ENCODE measurements at regions not wholly inside any gene's neighbourhood (a gene's known extent, or its start where the extent isn't known, plus 50 kb on each side); places are given as distances from the start of the nearest gene placed in this dataset.

DNA sequence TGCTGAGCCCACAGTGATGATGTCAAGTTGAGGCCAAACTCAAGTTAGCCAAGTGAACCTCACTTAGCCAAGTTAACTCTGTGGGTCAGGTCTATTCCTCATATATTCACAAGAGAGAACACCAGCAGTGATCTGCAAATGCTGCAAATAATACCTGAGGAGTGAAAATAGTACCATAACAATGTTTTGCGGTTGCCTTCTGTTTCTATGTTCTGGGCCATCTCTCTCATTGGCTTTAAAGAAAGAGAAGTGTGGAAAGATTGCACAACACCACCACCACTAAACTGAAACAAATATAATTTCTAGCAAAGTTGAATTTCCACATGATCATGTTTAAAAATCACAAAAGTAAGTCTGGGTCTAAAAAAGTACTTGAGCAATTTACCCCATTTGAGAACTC is 211.1 kb upstream of the GALNT5 start:
- Histone ChIP-seq H3K4me2 (ENCODE audit: low read length) (no peak overlapping the region), H3K36me3 (ENCODE audit: insufficient read depth, low read length) (no peaks in the 10 kb centered on the region), H3K4me3 (ENCODE audit: insufficient read depth, low read depth, low read length) (no peak overlapping the region), H3K27ac (ENCODE audit: low read depth, low read length) (no peak overlapping the region), H3K9me3 (ENCODE audit: insufficient read depth, low read depth, low read length) (no peaks in the 10 kb centered on the region), H3K27me3 (ENCODE audit: insufficient read depth, low read length) (no peaks in the 10 kb centered on the region), H3K79me2 (ENCODE audit: insufficient read depth, low read length) (no peaks in the 10 kb centered on the region), H4K20me1 (ENCODE audit: insufficient read depth, low read length) (no peaks in the 10 kb centered on the region), H2AFZ (ENCODE audit: low read depth, low read length) (no peak overlapping the region), H3K9ac (ENCODE audit: low read length) (no peak overlapping the region), H3K4me1 (ENCODE audit: insufficient read depth, low read length) (no peaks in the 10 kb centered on the region)
- H3K27ac Mint-ChIP-seq (ENCODE audit: unreplicated experiment), result no peak overlapping the region
- TF ChIP-seq, protein P1, sequence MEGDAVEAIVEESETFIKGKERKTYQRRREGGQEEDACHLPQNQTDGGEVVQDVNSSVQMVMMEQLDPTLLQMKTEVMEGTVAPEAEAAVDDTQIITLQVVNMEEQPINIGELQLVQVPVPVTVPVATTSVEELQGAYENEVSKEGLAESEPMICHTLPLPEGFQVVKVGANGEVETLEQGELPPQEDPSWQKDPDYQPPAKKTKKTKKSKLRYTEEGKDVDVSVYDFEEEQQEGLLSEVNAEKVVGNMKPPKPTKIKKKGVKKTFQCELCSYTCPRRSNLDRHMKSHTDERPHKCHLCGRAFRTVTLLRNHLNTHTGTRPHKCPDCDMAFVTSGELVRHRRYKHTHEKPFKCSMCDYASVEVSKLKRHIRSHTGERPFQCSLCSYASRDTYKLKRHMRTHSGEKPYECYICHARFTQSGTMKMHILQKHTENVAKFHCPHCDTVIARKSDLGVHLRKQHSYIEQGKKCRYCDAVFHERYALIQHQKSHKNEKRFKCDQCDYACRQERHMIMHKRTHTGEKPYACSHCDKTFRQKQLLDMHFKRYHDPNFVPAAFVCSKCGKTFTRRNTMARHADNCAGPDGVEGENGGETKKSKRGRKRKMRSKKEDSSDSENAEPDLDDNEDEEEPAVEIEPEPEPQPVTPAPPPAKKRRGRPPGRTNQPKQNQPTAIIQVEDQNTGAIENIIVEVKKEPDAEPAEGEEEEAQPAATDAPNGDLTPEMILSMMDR (IDR thresholded peaks at IDR 0.05; ENCODE audit: insufficient read depth, low read depth, low read length), result no peak
- TF ChIP-seq EZH2 (IDR thresholded peaks at IDR 0.05; ENCODE audit: insufficient read depth, low read length), result no peak
- no peak overlapping the region for H3K4me3 Mint-ChIP-seq (ENCODE audit: unreplicated experiment)
- H3K4me1 Mint-ChIP-seq (ENCODE audit: low read depth, unreplicated experiment), result no peaks in the 10 kb centered on the region
- DNase-seq (ENCODE audit: low read depth) (no peak), FAIRE-seq (peak; percentile 20)
- H3K36me3 Mint-ChIP-seq (ENCODE audit: low read depth, unreplicated experiment), result peaks cover 2% of the 10 kb centered on the region
- peaks cover 2% of the 10 kb centered on the region for H3K27me3 Mint-ChIP-seq (ENCODE audit: low read depth, unreplicated experiment)
- H3K9me3 Mint-ChIP-seq (ENCODE audit: unreplicated experiment), result no peaks in the 10 kb centered on the region

DNA sequence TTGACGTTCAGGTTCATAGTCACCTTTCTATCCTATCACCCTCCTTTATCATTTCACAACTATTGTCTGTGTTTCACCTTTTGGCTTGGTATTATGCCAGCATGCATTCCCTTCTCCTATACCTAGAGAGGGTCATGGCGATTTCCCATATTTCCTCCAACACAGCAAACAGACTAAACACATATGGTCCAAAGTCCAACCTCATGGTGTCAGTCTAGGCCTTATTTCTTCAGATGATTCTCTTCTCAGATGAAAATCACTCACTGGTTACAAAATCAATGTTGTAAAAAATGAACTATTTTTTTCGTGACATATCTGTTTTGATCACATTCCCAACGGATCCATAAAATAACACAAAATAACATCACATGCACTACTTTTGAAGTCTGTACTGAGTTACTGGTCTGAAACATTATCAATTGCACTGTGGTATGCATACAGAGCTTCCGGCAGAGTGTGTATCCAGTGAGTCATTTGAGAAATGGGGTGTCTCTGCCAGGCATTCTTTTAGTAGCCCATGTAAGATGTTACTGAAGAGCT is 204.8 kb upstream of the GALNT5 start:
- H3K27me3 Mint-ChIP-seq (ENCODE audit: low read depth, unreplicated experiment), result no peaks in the 10 kb centered on the region
- Histone ChIP-seq H3K4me1 (ENCODE audit: insufficient read depth, low read length) (peaks cover 16% of the 10 kb centered on the region), H3K4me2 (ENCODE audit: low read length) (peak overlapping the region; percentile 23), H3K27me3 (ENCODE audit: insufficient read depth, low read length) (no peaks in the 10 kb centered on the region), H3K79me2 (ENCODE audit: insufficient read depth, low read length) (no peaks in the 10 kb centered on the region), H3K9me3 (ENCODE audit: insufficient read depth, low read depth, low read length) (no peaks in the 10 kb centered on the region), H3K4me3 (ENCODE audit: insufficient read depth, low read depth, low read length) (no peak overlapping the region), H4K20me1 (ENCODE audit: insufficient read depth, low read length) (no peaks in the 10 kb centered on the region), H3K9ac (ENCODE audit: low read length) (no peak overlapping the region), H3K27ac (ENCODE audit: low read depth, low read length) (no peak overlapping the region), H2AFZ (ENCODE audit: low read depth, low read length) (no peak overlapping the region), H3K36me3 (ENCODE audit: insufficient read depth, low read length) (no peaks in the 10 kb centered on the region)
- no peak overlapping the region for H3K27ac Mint-ChIP-seq (ENCODE audit: unreplicated experiment)
- H3K4me3 Mint-ChIP-seq (ENCODE audit: unreplicated experiment), result no peak overlapping the region
- peaks cover 2% of the 10 kb centered on the region for H3K36me3 Mint-ChIP-seq (ENCODE audit: low read depth, unreplicated experiment)
- TF ChIP-seq EZH2 (IDR thresholded peaks at IDR 0.05; ENCODE audit: insufficient read depth, low read length), result no peak
- TF ChIP-seq, protein P1 (IDR thresholded peaks at IDR 0.05; ENCODE audit: insufficient read depth, low read depth, low read length), result no peak
- DNase-seq (ENCODE audit: low read depth), result peak; percentile 92
- H3K9me3 Mint-ChIP-seq (ENCODE audit: unreplicated experiment), result no peaks in the 10 kb centered on the region
- peaks cover 15% of the 10 kb centered on the region for H3K4me1 Mint-ChIP-seq (ENCODE audit: low read depth, unreplicated experiment)
- FAIRE-seq, result peak; percentile 95

DNA sequence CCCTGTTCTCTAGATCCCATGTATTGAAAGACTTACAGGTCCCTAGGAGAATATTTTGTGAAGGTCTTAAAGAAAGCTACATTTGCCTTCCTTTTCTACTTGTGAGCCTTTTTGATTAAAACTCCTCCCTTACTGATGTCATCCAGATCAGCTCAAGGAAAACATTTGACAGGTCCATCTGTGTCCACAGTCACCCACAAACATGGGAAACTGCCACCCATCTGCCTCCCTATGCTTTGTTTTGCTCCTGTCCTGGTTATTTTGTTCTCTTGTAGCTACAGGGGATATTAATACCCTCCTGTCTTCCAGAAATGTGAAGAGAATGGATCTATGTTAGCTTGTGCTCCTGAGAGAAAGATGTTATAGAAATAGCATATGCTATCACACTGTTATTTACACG is 203.6 kb upstream of the GALNT5 start:
- no peak overlapping the region for H3K27ac ChIP-seq (ENCODE audit: low read depth, low read length)
- Mint-ChIP-seq H3K36me3 (ENCODE audit: low read depth, unreplicated experiment) (peaks cover 2% of the 10 kb centered on the region), H3K27ac (ENCODE audit: unreplicated experiment) (no peak overlapping the region), H3K4me1 (ENCODE audit: low read depth, unreplicated experiment) (peaks cover 15% of the 10 kb centered on the region), H3K27me3 (ENCODE audit: low read depth, unreplicated experiment) (no peaks in the 10 kb centered on the region), H3K9me3 (ENCODE audit: unreplicated experiment) (no peaks in the 10 kb centered on the region), H3K4me3 (ENCODE audit: unreplicated experiment) (no peak overlapping the region)
- H3K36me3 ChIP-seq (ENCODE audit: insufficient read depth, low read length), result no peaks in the 10 kb centered on the region
- no peaks in the 10 kb centered on the region for H3K79me2 ChIP-seq (ENCODE audit: insufficient read depth, low read length)
- H3K4me3 ChIP-seq (ENCODE audit: insufficient read depth, low read depth, low read length), result no peak overlapping the region
- no peaks in the 10 kb centered on the region for H4K20me1 ChIP-seq (ENCODE audit: insufficient read depth, low read length)
- no peak for FAIRE-seq
- no peaks in the 10 kb centered on the region for H3K9me3 ChIP-seq (ENCODE audit: insufficient read depth, low read depth, low read length)
- no peak overlapping the region for H2AFZ ChIP-seq (ENCODE audit: low read depth, low read length)
- no peak overlapping the region for H3K9ac ChIP-seq (ENCODE audit: low read length)
- no peak for TF ChIP-seq EZH2 (IDR thresholded peaks at IDR 0.05; ENCODE audit: insufficient read depth, low read length)
- TF ChIP-seq, protein P1 (IDR thresholded peaks at IDR 0.05; ENCODE audit: insufficient read depth, low read depth, low read length), result no peak
- no peaks in the 10 kb centered on the region for H3K27me3 ChIP-seq (ENCODE audit: insufficient read depth, low read length)
- no peak overlapping the region for H3K4me2 ChIP-seq (ENCODE audit: low read length)
- no peak for DNase-seq (ENCODE audit: low read depth)
- H3K4me1 ChIP-seq (ENCODE audit: insufficient read depth, low read length), result peaks cover 16% of the 10 kb centered on the region

All from astrocyte (in vitro differentiated cells and primary cell).